ENCODE measurements at regions not wholly inside any gene's neighbourhood (a gene's known extent, or its start where the extent isn't known, plus 50 kb on each side); places are given as distances from the start of the nearest gene placed in this dataset.

DNA sequence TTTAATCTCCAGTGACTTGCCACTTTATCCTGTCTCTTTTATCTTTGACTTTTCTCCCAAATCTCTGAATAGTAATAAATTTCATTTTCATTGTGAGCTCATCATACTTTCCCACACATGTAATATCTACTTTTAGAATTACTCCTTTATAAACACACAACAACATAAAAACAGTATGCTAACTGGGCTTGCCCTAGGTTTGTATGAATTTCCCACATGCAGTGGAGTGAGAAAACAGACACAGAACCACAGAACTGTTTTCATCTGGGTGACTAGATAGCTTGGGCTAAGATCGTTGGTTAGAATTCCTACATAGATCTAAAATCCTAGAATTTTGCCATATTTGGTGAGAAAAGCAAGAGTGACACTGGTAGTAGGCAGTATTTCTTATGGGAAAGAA, 409.5 kb downstream of the SPRY1 start:
- TF ChIP-seq, protein P1, sequence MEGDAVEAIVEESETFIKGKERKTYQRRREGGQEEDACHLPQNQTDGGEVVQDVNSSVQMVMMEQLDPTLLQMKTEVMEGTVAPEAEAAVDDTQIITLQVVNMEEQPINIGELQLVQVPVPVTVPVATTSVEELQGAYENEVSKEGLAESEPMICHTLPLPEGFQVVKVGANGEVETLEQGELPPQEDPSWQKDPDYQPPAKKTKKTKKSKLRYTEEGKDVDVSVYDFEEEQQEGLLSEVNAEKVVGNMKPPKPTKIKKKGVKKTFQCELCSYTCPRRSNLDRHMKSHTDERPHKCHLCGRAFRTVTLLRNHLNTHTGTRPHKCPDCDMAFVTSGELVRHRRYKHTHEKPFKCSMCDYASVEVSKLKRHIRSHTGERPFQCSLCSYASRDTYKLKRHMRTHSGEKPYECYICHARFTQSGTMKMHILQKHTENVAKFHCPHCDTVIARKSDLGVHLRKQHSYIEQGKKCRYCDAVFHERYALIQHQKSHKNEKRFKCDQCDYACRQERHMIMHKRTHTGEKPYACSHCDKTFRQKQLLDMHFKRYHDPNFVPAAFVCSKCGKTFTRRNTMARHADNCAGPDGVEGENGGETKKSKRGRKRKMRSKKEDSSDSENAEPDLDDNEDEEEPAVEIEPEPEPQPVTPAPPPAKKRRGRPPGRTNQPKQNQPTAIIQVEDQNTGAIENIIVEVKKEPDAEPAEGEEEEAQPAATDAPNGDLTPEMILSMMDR (IDR thresholded peaks at IDR 0.05): no peak
- TF ChIP-seq POLR2A (IDR thresholded peaks at IDR 0.05): no peak
